Endothelial cell of umbilical vein (primary cell): ENCODE measurements at regions not wholly inside any gene's neighbourhood (a gene's known extent, or its start where the extent isn't known, plus 50 kb on each side); places are given as distances from the start of the nearest gene placed in this dataset.

Source experiments
- BruUV-seq: library from RNA; stranded (reverse); fragments of 400-500 nt; replicated peaks from 2 replicates; lab custom pipeline; 2021; lab: Mats Ljungman, UMichigan
- CTCF ChIA-PET: fragments of 300-600, 350-600 bp; sonication (Branson Sonifier 250); formaldehyde crosslinking; loops from one replicate; lab custom pipeline; 2021; ENCODE audit warnings: antibody characterized with exemption, inconsistent platforms; lab: Charles Lee
- POLR2A ChIA-PET: fragments of 300-600, 350-600 bp; sonication (Branson Sonifier 250); formaldehyde crosslinking; loops from one replicate; lab custom pipeline; 2021; ENCODE audit warnings: antibody characterized with exemption, inconsistent platforms; lab: Charles Lee
- DNase-seq: peaks from one replicate; pipeline ENCODE4 v3.0.0-alpha.2; 2011; ENCODE audit warnings: low read depth, low spot score
- FAIRE-seq: peaks from 2 replicates; lab custom pipeline; 2011; peaks lifted over from hg19 to GRCh38; lab: Jason Lieb, UNC
- H2AFZ ChIP-seq: 2 replicates; pipeline ENCODE4 v1.6.0; 2012; ENCODE audit warnings: low read depth, low read length, control low read depth, inconsistent platforms
- H3K27ac ChIP-seq: 2 replicates; pipeline ENCODE4 v1.5.1; 2011; ENCODE audit warnings: low read depth, mild to moderate bottlenecking, control low read depth, low read length, moderate library complexity; ENCODE audit not compliant: insufficient read depth
- H3K27me3 ChIP-seq, 2 experiments: 2 replicates each; pipeline versions ENCODE4 v1.6.0 to v1.6.1; 2011; ENCODE audit warnings: low read length in 2 of 2, mixed read lengths in 1 of 2; ENCODE audit not compliant: control insufficient read depth in 2 of 2, insufficient read depth in 2 of 2
- H3K36me3 ChIP-seq, 2 experiments: 2 replicates in 1 of 2; 3 replicates in 1 of 2; pipeline ENCODE4 v1.5.1; 2011; ENCODE audit warnings: low read length in 2 of 2, mild to moderate bottlenecking in 1 of 2, moderate library complexity in 1 of 2; ENCODE audit not compliant: control insufficient read depth in 2 of 2, insufficient read depth in 2 of 2; ENCODE audit errors: extremely low read depth in 1 of 2
- H3K4me1 ChIP-seq: 3 replicates; pipeline ENCODE4 v1.5.1; 2011; ENCODE audit warnings: mild to moderate bottlenecking, low read length; ENCODE audit not compliant: control insufficient read depth, insufficient read depth; ENCODE audit errors: extremely low read depth
- H3K4me2 ChIP-seq: 2 replicates; pipeline ENCODE4 v1.6.1; 2011; ENCODE audit warnings: low read length, control low read depth, mixed read lengths; ENCODE audit not compliant: insufficient read depth
- H3K4me3 ChIP-seq, 3 experiments: fragments of 200-600 bp in 1 of 3; sonication (generic), shearing (Covaris generic) in 1 of 3; replicated peaks in 1 of 3; 2 replicates each; pipeline ENCODE4 v1.5.1; 2011 to 2016; ENCODE audit warnings: control low read depth in 3 of 3, low read length in 3 of 3, mild to moderate bottlenecking in 2 of 3, inconsistent platforms in 1 of 3, low read depth in 1 of 3, moderate library complexity in 1 of 3; ENCODE audit not compliant: insufficient read depth in 1 of 3
- H3K79me2 ChIP-seq: 2 replicates; pipeline ENCODE4 v1.6.0; 2012; ENCODE audit warnings: low read length, inconsistent platforms; ENCODE audit not compliant: control insufficient read depth, insufficient read depth
- H3K9ac ChIP-seq: replicated peaks from 2 replicates; pipeline ENCODE3; 2011; ENCODE audit warnings: low read length, control low read depth; ENCODE audit not compliant: insufficient read depth; ENCODE audit errors: extremely low read depth
- H3K9me1 ChIP-seq: replicated peaks from 3 replicates; pipeline ENCODE4 v1.6.0; 2011; ENCODE audit warnings: mild to moderate bottlenecking, low read length; ENCODE audit not compliant: control insufficient read depth, insufficient read depth; ENCODE audit errors: extremely low read depth
- H3K9me3 ChIP-seq: replicated peaks from 2 replicates; pipeline ENCODE4 v1.5.1; 2012; ENCODE audit warnings: low read length, inconsistent platforms; ENCODE audit not compliant: control insufficient read depth, insufficient read depth
- H4K20me1 ChIP-seq: replicated peaks from 2 replicates; pipeline ENCODE3; 2011; ENCODE audit warnings: mild to moderate bottlenecking, low read length; ENCODE audit not compliant: control insufficient read depth, insufficient read depth; ENCODE audit errors: extremely low read depth
- EZH2 ChIP-seq: IDR thresholded peaks from 2 replicates; pipeline ENCODE4 v1.6.1; 2012; ENCODE audit warnings: borderline replicate concordance, low read depth, mild to moderate bottlenecking, moderate library complexity, low read length, inconsistent platforms; ENCODE audit not compliant: severe bottlenecking
- FOS ChIP-seq: IDR thresholded peaks from 2 replicates; pipeline ENCODE4 v1.6.1; 2011; ENCODE audit warnings: mild to moderate bottlenecking, low read length, moderate library complexity, borderline replicate concordance; ENCODE audit not compliant: insufficient read depth
- GATA2 ChIP-seq: IDR thresholded peaks from 2 replicates; pipeline ENCODE4 v1.7.0; 2011; ENCODE audit warnings: low read depth, mild to moderate bottlenecking, moderate library complexity, mixed read lengths, low read length; ENCODE audit not compliant: insufficient read length, insufficient read depth
- JUN ChIP-seq: IDR thresholded peaks from 2 replicates; pipeline ENCODE4 v1.6.1; 2011; ENCODE audit warnings: borderline replicate concordance, low read depth; ENCODE audit not compliant: insufficient read length, insufficient read depth
- MYC ChIP-seq: IDR thresholded peaks from one replicate; pipeline ENCODE4 v1.6.1; 2011; ENCODE audit warnings: mild to moderate bottlenecking, low read depth, low read length
- POLR2A ChIP-seq: IDR thresholded peaks from 2 replicates; pipeline ENCODE4 v1.6.1; 2012; ENCODE audit warnings: low read depth, mild to moderate bottlenecking, control low read depth, low read length
- POLR2AphosphoS5 ChIP-seq: IDR thresholded peaks from 2 replicates; pipeline ENCODE4 v1.6.1; 2012; ENCODE audit warnings: low read depth, mild to moderate bottlenecking, control low read depth, low read length, moderate library complexity; ENCODE audit not compliant: insufficient read depth
- dilution Hi-C: fragments of 300-500 bp; cut with MboI; formaldehyde crosslinking; loops from one replicate; pipeline ENCODE4 v1.15.0; 2019; ENCODE audit warnings: low sequenced_read_pairs; ENCODE audit not compliant: extremely low pct_ligation_motif_present
- intact Hi-C: fragments of 100-400 bp; cut with micrococcal nuclease; formaldehyde crosslinking; loops from one replicate; pipeline ENCODE4 v1.10.0; 2022
- TF ChIP-seq, protein P1 (sequence below), 2 donors: IDR thresholded peaks; 1 replicate in 1 of 2; 2 replicates in 1 of 2; pipeline ENCODE4 v1.5.1; 2011; ENCODE audit warnings: low read length in 2 of 2, mild to moderate bottlenecking in 2 of 2, moderate library complexity in 2 of 2, control low read depth in 1 of 2, inconsistent platforms in 1 of 2, low read depth in 1 of 2; ENCODE audit not compliant: insufficient read depth in 1 of 2; ENCODE audit errors: extremely low read depth in 1 of 2
- TF ChIP-seq, protein P2 (sequence below): IDR thresholded peaks from 2 replicates; pipeline ENCODE4 v1.6.1; 2011; ENCODE audit not compliant: insufficient read depth, insufficient read length

DNA sequence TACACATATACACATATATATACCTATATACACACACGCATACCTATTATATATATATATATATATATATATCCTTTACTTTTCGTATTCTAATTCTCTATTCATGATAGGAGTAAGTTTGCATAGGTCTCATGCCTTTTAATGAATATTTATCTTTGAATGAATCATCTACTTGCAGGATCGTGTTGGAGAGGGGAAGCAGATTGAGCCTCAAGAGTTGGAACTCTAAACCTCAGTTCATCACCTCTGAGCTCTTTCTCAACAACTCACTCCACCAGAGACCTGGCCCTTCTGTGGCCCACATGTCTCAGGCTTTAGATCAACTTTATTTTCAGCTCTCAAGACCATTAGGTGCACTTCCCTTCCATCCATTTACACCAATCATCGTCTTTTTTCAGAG, 490.4 kb upstream of the ID2 start:
- intact Hi-C loops, result no loop called here

More for the DNA sequence above, 490.4 kb upstream of the ID2 start:
- dilution Hi-C loops, result no loop called here
- Histone ChIP-seq H3K4me3 (no peak overlapping the region), H3K9me1 (no peaks in the 10 kb centered on the region), H3K9ac (no peak overlapping the region), H3K4me1 (no peaks in the 10 kb centered on the region), H3K27ac (no peak overlapping the region), H3K4me2 (no peak overlapping the region), H3K9me3 (no peaks in the 10 kb centered on the region), H3K79me2 (no peaks in the 10 kb centered on the region), H4K20me1 (no peaks in the 10 kb centered on the region), H3K36me3 (no peaks in the 10 kb centered on the region), H2AFZ (no peak overlapping the region), H3K27me3 (no peaks in the 10 kb centered on the region)
- ChIA-PET POLR2A (no interaction called here), CTCF (no interaction called here)
- no TSS peak for BruUV-seq
- no peak for TF ChIP-seq FOS
- TF ChIP-seq EZH2, result no peak
- TF ChIP-seq GATA2, result no peak
- TF ChIP-seq POLR2AphosphoS5, result no peak
- TF ChIP-seq, protein P1, sequence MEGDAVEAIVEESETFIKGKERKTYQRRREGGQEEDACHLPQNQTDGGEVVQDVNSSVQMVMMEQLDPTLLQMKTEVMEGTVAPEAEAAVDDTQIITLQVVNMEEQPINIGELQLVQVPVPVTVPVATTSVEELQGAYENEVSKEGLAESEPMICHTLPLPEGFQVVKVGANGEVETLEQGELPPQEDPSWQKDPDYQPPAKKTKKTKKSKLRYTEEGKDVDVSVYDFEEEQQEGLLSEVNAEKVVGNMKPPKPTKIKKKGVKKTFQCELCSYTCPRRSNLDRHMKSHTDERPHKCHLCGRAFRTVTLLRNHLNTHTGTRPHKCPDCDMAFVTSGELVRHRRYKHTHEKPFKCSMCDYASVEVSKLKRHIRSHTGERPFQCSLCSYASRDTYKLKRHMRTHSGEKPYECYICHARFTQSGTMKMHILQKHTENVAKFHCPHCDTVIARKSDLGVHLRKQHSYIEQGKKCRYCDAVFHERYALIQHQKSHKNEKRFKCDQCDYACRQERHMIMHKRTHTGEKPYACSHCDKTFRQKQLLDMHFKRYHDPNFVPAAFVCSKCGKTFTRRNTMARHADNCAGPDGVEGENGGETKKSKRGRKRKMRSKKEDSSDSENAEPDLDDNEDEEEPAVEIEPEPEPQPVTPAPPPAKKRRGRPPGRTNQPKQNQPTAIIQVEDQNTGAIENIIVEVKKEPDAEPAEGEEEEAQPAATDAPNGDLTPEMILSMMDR (IDR thresholded peaks at IDR 0.05; ENCODE audit: extremely low read depth in 1 of 2, insufficient read depth in 1 of 2, low read depth in 1 of 2, low read length in 2 of 2), result no peak
- no peak for TF ChIP-seq POLR2A
- TF ChIP-seq JUN, result no peak
- no peak for TF ChIP-seq MYC
- TF ChIP-seq, protein P2, sequence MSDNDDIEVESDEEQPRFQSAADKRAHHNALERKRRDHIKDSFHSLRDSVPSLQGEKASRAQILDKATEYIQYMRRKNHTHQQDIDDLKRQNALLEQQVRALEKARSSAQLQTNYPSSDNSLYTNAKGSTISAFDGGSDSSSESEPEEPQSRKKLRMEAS, result no peak
- FAIRE-seq (no peak), DNase-seq (no peak)
